HG03139 (cell line): ENCODE measurements at regions not wholly inside any gene's neighbourhood (a gene's known extent, or its start where the extent isn't known, plus 50 kb on each side); places are given as distances from the start of the nearest gene placed in this dataset.
A peak's percentile ranks its signal among the peaks of the same experiment; 100 is the strongest.

Experiments used
- ATAC-seq: cut with Tn5 transposase; IDR thresholded peaks from one replicate; pipeline ENCODE4 v1.9.1; 2021; ENCODE audit not compliant: unreplicated experiment

DNA sequence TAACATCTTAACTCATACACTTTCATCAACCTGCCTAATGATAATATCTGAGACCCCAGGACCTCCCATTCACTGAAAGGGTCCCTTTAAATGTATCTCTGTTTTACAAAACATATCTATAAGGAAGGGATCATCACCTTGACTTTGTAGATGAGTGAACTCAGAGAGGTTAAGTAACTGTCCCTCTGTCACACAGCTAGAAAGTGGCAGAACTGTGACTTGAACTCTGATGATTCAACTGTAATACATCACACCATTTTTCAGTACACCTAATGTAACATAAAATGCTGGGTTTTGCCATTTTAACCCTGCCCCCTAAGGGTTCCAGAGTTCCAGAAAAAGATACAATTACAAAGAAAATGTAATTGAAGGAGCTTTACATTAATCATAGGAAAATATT is 234.6 kb downstream of the ZEB2 start:
- ATAC-seq, result no peak

DNA sequence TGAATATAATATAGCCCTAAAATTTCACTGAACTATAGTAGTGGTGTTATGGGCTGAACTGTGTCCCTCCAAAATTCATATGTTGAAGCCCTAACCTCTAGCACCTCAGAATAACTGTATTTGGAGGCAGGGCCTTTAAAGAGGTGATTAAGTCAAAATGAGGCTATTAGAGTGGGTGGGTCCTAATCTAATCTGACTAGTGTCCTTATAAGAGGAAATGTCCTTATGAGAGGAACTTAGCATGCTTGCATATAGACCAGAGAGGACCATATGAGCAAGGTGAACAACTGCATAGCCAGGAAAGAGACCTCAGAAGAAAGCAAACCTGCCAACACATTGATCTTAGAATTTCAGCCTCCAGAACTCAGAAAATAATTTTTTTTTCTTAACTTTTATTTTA is 238.4 kb downstream of the ZEB2 start:
- ATAC-seq, result no peak

DNA sequence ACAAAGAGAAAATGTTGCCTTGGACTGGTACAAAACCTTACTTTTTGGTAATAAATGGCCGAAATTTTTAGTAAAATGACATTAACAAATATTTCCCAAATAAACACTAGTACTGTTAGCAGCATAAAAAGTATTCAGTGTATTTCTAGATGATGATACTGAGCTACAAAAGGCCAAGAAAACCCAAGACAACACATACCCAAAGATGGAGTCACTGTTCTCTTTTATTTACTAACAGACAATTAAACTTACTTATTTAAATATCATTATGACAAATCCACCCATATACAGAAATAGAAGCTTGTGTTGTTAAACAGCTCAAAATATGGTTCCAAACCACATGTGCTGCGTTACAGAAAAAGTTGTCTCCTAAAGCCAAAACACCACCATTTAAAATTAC is 239.9 kb downstream of the ZEB2 start:
- ATAC-seq, result no peak

DNA sequence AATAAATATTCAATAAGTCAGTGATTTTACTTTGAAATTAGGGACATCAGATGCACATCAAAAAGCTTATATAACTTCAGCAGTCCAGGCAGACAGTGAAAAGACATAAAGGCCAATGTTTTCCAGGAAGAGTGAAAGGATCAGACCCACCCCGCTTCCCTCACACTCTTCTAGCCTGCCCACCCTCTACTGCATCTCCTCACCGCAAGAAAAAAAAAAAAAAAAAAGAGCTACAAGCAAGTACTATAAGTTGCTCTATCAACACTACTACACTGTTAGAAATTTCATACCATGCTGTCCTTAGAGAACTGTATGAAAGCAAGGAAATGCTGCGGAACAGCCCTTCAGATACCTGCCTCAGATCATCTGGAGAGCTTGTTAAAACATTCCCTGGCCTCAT is 240.8 kb downstream of the ZEB2 start:
- ATAC-seq, result no peak

DNA sequence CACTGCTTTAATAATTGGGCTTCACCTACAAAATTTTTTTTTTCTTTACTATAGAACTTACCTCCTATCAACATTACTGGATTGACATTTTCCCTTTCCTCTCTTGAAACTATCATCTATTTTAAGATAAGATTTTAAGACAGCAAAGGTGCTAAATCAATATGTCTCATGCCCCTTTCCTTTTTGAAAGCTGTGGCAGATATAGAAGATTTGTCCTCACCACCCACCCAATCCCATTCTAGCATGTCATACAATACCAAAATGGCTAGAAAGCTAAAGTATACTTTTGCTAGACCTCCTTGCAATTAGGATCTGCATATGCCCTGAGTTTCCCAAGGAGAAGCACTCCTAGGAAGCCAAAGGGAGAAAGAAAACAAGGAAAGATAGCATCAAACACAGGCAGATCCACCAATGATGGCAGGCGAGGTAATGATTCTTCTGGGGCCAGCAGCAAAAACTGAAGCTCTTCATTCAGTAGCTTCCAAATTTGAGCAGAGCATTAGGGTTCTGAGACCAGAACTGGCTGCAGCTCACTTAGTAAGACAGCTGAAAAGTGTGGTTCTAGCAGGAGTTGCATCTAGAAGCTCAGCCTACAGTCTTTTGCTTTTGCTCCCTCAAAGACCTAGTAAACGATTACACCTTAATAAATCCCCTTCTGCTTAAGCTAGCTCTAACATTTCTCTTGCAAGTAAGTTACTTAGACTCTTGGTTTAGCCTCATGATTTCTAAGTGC is 242.1 kb downstream of the ZEB2 start:
- ATAC-seq, result no peak

DNA sequence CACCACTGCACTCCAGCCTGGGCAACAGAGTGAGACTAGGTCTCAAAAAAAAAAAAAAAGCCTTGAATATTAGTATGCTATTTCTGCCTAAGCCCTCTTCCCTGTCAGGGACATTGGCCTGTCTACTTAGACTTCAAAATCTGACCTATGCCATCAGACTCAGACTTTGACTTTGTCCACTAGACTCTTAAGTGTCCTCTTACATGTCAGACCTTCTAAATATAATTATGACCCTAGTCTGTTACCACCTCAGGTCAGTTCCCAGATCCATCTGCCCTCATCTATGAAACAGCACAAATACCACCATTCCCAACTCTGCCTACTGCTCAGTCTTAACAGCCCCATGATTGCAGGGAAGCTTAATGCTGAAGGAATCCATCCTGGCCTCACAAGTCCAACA is 244.6 kb downstream of the ZEB2 start:
- no peak for ATAC-seq

DNA sequence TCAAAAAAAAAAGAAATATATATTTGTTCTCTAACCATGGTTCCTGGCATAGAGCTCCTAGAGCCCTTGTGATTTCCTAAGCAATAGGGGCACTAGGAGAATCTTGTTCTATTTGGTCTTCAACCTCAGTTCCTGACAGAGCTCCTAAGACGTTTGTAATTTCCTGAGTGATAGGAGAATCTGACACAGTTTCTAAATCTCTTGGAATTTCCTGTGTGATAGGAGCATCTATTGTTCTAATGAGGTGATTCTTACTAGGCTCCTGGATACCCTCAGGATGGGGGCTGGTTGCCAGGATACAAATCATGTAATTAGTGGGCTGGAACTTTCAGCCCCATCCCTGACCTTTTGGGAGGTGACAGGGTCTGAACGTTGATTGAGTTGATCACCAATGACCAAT is 245.8 kb downstream of the ZEB2 start:
- no peak for ATAC-seq

DNA sequence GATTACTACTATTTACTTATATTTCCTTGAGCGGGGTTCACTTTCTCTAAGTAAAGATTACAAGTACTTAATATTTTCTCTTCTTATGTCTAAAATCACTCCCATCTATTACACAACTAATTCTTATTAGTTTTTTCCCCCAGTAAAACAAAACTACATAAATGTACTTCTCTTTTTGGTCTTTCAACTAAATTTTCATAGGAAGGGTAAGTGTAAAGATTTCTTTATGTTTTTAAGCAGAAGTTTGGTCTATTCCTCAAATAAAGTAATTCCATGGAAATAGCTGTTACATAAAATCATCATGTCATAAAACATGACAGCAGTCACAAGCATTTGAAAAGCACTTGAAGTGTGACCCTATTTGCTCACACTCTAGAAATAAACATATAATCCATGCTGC is 249.0 kb downstream of the ZEB2 start:
- no peak for ATAC-seq

DNA sequence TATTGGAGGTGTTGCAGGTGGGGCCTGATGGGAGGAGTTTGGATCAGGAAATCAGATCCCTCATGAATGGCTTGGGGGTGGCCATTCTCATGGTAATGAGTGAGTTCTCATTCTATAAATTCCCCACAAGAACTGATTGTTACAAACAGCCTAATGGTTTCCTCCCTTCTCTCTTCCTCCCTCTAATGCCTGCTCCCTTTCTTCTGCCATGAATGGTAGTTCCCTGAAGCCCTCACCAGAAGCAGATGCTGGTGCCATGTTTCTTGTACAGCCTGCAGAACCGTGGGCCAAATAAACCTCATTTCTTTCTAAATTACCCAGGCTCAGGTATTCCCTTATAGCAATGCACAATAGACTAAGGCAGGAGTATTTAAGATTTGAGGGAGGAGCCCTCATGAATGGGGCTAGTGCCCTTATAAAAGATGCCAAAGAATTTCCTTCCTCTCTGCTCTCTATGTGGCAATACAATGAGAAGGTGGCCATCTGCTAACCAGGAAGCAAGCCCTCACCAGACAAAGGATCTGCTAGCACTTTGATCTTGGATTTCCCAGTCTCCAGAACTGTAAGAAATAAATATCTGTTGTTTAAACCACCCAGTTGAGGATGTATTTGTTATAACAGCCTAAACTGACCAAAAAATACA is 251.8 kb downstream of the ZEB2 start:
- ATAC-seq, result no peak

DNA sequence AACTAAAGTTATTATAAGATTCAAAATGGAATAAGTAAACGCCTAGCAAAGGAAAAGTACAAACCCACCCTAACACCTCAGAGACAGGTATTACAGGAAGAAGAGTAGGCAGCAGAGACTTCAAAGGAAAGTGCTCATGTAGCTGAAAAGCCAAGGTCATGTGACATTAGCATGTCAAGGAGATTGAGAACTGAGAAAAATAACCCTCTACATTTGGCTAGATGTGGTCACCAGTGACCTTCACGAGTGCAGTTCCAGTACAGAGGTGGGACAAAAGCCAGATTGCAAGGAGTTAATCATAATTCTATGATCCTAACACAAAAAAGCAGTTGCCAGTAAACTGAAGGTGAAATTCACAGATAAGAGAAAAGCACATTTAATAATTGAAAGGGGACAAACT is 252.7 kb downstream of the ZEB2 start:
- peak; percentile 76 for ATAC-seq

DNA sequence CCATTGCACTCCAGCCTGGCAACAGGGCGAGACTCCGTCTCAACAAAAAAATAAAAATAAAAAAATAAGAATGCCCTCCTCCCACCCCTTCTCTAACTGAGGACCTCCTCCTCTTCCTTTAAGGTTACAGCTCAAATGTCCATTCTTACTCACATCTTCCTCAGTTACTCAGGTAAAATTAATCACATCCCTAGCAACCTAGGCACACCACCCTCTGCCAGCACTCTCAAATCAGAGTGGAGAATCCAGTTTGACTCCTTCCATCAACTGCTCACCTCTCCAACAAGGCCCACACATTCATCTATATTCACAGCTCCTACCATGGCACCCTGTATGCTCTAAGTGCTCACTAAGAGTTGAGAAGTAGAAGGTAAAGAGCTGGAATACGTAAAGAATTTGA is 254.3 kb downstream of the ZEB2 start:
- ATAC-seq, result no peak

DNA sequence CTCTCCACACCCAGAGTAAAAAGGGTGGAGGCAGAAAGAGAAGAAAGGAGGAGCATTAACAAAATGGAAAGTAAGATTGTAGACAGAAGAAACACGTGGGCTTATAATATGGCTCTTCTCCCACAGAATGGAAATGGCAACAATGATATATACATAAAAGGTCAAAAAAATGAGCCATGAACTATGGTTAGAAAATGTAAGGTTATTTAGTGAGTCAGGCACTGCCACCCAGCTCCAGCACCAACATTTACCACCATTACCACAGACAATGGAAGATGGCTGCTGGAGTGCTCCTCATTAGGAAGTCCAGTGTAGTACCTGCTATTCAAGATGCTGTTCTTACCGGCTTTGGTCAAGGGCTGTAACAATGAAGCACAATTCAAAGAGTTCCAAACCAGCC is 258.0 kb downstream of the ZEB2 start:
- no peak for ATAC-seq

DNA sequence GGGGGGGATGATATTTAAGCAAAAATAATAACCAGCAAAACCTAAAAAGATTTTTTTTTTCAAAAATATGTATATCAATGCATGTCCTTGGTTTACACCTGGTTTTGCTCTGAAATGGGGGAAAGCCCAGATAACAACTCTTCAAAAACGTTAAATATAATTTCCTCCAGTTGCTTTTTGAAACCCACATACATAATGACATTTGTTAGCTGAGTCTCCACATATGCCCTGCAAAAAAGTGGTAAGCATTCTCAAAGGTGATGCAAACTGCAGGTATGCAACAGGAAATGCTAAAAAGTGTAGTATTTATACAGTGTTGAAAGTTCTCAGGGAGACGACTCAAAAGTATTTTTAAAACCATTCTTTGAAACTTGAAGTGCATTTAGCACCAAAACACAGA is 258.6 kb downstream of the ZEB2 start:
- no peak for ATAC-seq

DNA sequence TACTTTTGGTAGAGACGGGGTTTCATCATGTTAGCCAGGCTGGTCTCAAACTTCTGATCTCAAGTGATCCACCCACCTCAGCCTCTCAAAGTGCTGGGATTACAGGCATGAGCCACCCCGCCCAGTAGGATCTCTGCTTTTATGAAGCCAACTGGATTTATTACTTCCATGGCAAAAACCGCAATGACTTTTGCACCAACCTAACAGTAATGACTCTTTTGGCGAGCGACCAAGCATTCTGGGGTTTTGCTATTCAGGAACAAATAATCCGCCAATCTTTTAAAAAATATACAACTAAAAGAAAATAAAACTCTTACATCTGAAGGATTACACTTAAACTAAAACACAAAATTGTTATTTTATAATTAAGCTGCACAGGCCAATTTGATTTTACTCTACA is 260.6 kb downstream of the ZEB2 start:
- ATAC-seq, result no peak

DNA sequence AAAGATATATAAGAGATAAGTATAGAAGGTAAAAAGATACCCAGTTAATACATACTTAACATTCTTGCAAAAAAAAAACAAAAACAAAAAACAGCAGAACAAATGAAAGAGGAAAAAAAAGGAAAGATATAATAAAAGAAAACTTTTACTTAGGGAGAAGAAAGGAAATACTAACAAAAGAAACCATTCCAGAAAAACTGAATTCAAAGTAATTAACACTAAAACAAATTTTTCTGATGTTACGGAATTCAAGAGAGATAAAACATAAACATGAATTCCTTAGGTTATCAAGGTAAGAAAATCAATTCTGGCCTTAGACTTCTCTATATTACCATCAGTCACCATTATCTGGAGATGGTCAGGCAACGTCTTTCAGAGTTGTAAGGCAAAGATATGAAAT is 261.8 kb downstream of the ZEB2 start:
- ATAC-seq, result no peak

DNA sequence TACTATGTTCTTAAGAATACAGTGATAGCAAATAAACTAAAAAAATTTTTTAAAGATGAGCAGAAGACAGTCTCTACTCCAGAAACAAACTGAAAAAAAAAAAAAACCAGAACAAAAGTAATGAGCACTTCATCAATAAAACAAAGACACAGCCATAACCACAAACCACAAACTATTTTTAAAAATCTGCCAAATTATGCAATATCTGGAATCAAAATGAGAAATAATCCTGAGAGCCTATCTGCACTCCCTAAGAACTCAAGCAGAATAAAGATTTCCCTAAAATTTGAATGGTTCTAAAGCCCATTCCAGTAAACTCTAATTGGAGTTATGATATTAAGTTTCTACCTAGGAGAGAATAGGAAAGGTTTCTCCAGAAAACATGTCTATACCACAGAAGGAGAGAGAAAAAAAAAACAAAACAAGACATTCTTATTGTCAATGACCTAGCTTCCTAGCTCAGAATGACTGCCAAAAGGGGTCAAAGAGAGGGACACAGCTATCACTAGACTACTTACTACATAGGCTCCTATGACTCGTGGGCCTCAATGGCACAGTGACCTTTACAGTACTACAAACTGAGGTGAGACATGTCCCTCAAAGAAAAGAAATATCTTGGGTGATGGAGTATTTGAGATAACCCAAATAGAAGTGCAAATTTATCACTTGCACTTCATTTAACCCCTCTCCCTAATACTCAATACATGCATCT is 262.8 kb downstream of the ZEB2 start:
- ATAC-seq, result no peak

DNA sequence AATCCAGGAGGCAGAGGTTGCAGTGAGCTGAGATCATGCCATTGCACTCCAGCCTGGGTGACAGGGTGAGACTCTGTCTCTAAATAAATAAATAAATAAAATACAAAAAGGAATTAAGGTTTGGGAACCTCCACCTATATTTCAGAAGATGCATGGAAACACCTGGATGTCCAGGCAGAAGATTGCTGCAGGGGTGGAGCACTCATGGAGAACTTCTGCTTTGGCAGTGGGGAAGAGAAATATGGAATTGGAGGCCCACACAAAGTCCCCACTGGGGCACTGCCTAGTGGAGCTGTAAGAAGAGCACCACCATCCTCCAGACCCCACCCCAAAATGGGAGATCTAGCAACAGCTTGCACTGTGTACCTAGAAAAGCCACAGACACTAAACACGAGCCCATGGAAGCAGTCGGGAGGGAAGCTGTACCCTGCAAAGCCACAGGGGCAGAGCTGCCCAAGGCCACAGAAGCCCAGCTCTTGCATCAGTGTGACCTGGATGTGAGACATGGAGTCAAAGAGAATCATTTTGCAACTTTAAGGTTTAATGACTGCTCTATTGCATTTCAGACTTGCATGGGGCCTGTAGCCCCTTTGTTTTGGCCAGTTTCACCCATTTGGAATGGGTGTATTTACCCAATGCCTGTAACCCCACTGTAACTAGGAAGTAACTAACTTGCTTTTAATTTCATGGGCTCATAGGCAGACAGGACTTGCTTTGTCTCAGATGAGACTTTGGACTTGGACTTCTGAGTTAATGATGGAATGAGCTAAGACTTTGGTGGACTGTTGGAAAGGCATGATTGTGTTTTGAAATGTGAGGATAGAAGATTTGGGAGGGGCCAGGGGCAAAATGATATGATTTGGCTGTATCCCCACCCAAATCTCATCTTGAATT is 265.3 kb downstream of the ZEB2 start:
- ATAC-seq, result no peak

DNA sequence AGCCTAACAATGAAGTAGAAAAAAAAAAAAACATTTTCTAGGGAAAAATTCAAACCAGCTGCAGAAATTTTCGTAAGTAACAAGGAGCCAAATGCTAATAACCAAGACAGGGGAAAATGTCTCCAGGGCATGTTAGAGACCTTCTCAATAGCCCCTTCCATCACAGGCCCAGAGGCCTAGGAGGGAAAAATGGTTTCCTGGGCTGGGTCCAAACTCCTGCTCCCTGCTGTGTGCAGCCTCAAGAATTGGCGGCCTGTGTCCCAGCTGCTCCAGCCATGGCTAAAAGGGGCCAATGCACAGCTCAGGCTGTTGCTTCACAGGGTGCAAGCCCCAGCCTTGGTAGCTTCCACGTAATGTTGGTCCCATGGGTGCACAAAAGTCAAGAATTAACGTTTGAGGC is 266.2 kb downstream of the ZEB2 start:
- ATAC-seq, result no peak

DNA sequence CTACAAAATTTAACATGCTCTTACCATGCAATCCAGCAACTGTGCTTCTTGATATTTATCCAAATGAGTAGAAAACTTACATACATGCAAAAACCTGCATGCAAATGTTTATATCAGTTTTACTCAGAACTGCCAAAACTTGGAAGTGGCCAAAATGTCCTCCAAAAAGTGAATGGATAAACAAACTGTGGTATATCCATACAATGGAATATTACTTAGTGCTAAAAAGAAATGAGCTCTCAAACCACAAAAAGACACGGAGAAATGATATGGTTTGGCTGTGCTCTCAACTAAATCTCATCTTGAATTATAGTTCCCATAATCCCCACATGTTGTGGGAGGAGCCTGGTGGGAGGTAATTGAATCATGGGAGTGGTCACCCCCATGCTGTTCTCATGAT is 267.2 kb downstream of the ZEB2 start:
- no peak for ATAC-seq

DNA sequence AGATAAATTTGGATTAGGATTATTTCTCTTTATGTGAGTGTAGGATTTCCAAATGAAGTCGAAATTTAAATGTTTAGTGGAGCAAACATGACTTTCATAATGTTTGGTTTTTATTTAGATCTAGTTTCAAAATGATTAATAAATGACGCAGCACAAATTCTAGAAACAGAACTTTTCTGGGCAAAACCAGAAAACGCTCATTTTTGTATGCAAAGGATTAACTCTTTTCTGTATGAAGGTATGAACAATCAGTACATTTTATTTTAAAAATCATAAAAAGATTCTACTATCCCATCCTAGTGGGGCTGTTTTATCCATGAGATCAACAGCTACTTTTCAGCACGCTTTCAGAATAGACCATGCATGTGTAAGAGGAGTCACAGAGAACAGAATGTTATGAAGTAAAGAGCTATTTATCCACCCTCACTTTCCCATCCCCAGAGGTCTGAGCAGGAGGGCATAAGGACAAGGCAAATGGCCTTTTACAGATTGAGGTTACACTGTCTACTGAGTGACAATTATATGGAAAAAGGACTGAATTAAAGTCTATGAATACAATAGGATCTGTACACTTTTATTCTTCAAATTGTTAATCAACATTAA is 270.8 kb downstream of the ZEB2 start:
- ATAC-seq, result no peak
